ENCODE measurements at regions not wholly inside any gene's neighbourhood (a gene's known extent, or its start where the extent isn't known, plus 50 kb on each side); places are given as distances from the start of the nearest gene placed in this dataset.

DNA sequence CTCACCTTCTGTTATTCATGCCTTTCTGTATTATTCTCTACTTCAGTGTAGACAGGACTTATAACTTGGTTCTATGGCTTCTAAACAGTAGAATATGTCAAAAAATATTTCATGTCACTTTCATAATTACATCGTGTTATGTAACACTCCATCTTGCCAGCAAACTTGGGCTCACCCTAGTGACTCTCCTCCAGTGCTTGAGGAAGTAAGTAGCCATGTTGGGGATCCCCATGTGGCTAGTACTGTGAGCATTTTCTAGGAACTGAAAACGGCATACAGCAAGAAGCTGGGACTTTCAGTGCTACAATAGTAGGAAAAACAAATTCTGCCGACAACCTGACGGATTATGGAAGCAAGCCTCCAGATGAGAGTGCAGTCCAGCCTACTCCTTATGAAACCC, 495.6 kb downstream of the SLITRK6 start:
- no peaks in the 10 kb centered on the region for H3K27me3 ChIP-seq
- H3K36me3 ChIP-seq, result no peaks in the 10 kb centered on the region
- no peaks in the 10 kb centered on the region for H3K4me1 ChIP-seq
- ATAC-seq, result no peak
- TF ChIP-seq, protein P1, sequence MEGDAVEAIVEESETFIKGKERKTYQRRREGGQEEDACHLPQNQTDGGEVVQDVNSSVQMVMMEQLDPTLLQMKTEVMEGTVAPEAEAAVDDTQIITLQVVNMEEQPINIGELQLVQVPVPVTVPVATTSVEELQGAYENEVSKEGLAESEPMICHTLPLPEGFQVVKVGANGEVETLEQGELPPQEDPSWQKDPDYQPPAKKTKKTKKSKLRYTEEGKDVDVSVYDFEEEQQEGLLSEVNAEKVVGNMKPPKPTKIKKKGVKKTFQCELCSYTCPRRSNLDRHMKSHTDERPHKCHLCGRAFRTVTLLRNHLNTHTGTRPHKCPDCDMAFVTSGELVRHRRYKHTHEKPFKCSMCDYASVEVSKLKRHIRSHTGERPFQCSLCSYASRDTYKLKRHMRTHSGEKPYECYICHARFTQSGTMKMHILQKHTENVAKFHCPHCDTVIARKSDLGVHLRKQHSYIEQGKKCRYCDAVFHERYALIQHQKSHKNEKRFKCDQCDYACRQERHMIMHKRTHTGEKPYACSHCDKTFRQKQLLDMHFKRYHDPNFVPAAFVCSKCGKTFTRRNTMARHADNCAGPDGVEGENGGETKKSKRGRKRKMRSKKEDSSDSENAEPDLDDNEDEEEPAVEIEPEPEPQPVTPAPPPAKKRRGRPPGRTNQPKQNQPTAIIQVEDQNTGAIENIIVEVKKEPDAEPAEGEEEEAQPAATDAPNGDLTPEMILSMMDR (IDR thresholded peaks at IDR 0.05), result no peak
- no peak for TF ChIP-seq POLR2A (IDR thresholded peaks at IDR 0.05)
- TF ChIP-seq POLR2AphosphoS5 (IDR thresholded peaks at IDR 0.05), result no peak
- TF ChIP-seq EP300 (IDR thresholded peaks at IDR 0.05), result no peak
- WGBS, 2 donors (ENCODE audit: low coverage in 1 of 2), result 44 to 53% methylated on average over 3 to 4 of the region's 4 CpGs
- no peak overlapping the region for H3K27ac ChIP-seq
- H3K4me3 ChIP-seq, result no peak overlapping the region
- H3K9me3 ChIP-seq, result no peaks in the 10 kb centered on the region

DNA sequence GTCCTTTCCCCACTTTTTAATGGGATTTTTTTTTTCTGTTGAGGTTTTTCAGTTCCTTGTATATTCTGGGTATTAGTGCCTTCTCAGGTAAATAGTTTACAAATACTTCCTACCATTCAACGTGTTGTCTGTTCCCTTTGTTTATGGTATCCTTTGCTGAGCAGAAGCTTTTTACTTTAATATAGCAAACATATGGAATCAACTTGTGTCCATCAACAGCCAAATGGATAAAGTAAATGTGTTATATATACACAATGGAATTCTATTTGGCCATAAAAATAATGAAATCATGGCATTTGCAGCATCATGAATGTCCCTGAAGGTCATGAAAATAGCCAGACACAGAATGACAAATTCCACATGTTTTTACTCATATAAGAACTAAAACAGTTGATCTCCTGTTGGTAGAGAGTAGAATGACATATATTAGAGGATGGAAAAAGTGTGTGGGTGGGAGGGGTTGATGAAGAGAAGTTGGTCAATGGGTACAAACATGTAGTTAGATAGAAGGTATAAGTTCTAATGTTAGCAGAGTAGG, 500.8 kb downstream of the SLITRK6 start:
- no peak for ATAC-seq
- no peaks in the 10 kb centered on the region for H3K36me3 ChIP-seq
- TF ChIP-seq POLR2AphosphoS5 (IDR thresholded peaks at IDR 0.05), result no peak
- TF ChIP-seq, protein P1 (IDR thresholded peaks at IDR 0.05), result no peak
- TF ChIP-seq POLR2A (IDR thresholded peaks at IDR 0.05), result no peak
- no peak for TF ChIP-seq EP300 (IDR thresholded peaks at IDR 0.05)

DNA sequence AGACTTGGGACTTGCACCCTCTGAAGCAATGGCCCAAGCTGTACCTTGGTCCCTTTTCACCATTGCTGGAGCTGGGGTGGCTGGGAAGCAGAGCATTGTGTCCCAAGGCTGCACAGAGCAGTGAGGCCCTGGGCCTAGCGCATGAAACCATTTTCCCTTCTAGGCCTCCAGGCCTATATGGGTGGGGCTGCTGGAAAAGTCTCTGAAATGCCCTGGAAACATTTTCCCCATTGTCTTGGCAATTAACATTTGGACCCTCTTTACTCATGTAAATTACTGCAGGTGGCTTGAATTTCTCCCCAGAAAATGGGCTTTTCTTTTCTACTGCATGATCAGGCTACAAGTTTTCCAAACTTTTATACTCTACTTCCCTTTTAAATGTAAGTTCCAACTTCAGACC, 510.5 kb downstream of the SLITRK6 start:
- no peaks in the 10 kb centered on the region for H3K36me3 ChIP-seq
- no peak for ATAC-seq
- H3K4me3 ChIP-seq, result no peak overlapping the region
- no peaks in the 10 kb centered on the region for H3K27me3 ChIP-seq
- 40 to 100% methylated on average over 1 of the region's 1 CpG for WGBS, 2 donors (ENCODE audit: low coverage in 1 of 2)
- no peaks in the 10 kb centered on the region for H3K4me1 ChIP-seq
- no peak overlapping the region for H3K27ac ChIP-seq
- no peaks in the 10 kb centered on the region for H3K9me3 ChIP-seq
- TF ChIP-seq EP300 (IDR thresholded peaks at IDR 0.05), result no peak
- no peak for TF ChIP-seq POLR2AphosphoS5 (IDR thresholded peaks at IDR 0.05)
- TF ChIP-seq, protein P1 (IDR thresholded peaks at IDR 0.05), result no peak
- no peak for TF ChIP-seq POLR2A (IDR thresholded peaks at IDR 0.05)

More for the DNA sequence above, 500.8 kb downstream of the SLITRK6 start:
- H3K4me1 ChIP-seq, result no peaks in the 10 kb centered on the region
- no peak overlapping the region for H3K27ac ChIP-seq
- H3K9me3 ChIP-seq, result no peaks in the 10 kb centered on the region
- no peak overlapping the region for H3K4me3 ChIP-seq
- no peaks in the 10 kb centered on the region for H3K27me3 ChIP-seq
- WGBS, 2 donors (ENCODE audit: low coverage in 1 of 2), result 25 to 83% methylated on average over 1 of the region's 1 CpG

DNA sequence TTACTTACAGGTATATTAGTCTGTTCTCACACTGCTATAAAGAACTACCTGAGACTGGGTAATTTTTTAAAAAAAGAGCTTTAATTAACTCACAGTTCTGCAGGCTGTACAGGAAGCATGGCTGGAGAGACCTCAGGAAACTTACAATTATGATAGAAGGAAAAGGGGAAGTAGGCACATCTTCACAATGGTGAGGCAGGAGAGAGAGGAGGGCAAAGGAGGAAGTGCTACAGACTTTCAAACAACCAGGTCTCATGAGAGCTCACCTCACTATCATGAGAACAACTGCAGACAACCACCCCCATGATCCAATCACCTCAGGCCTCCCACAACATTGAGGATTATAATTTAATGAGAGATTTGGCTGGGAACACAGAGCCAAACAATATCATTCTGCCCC, 511.7 kb downstream of the SLITRK6 start:
- no peaks in the 10 kb centered on the region for H3K4me1 ChIP-seq
- H3K27ac ChIP-seq, result no peak overlapping the region
- no peak for TF ChIP-seq POLR2A (IDR thresholded peaks at IDR 0.05)
- TF ChIP-seq, protein P1 (IDR thresholded peaks at IDR 0.05), result no peak
- TF ChIP-seq POLR2AphosphoS5 (IDR thresholded peaks at IDR 0.05), result no peak
- TF ChIP-seq EP300 (IDR thresholded peaks at IDR 0.05), result no peak
- ATAC-seq, result no peak
- H3K36me3 ChIP-seq, result no peaks in the 10 kb centered on the region
- no peak overlapping the region for H3K4me3 ChIP-seq
- no peaks in the 10 kb centered on the region for H3K9me3 ChIP-seq
- H3K27me3 ChIP-seq, result no peaks in the 10 kb centered on the region

DNA sequence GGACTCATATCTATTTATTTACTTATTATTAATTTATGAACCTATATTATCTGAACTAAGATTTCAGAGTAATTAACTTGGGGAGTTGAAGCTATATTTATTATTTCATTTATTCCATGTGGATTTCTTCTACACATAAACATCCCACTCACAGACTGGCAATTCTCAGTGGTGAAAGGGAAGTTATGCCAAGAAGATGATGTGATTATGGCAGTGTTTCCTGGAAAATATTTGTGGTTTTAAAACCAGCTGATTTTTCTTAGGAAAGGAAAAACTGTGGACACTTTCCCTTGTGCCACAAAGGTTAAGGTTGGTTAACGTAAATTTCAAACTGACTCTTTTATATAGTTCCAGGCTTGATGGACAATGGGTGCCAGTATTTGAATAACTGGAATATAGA, 513.1 kb downstream of the SLITRK6 start:
- TF ChIP-seq POLR2AphosphoS5 (IDR thresholded peaks at IDR 0.05), result no peak
- no peak overlapping the region for H3K4me3 ChIP-seq
- ATAC-seq, result no peak
- no peaks in the 10 kb centered on the region for H3K27me3 ChIP-seq
- no peaks in the 10 kb centered on the region for H3K9me3 ChIP-seq
- H3K27ac ChIP-seq, result no peak overlapping the region
- H3K36me3 ChIP-seq, result no peaks in the 10 kb centered on the region
- 75 to 87% methylated on average over 1 of the region's 1 CpG for WGBS, 2 donors (ENCODE audit: low coverage in 1 of 2)
- no peaks in the 10 kb centered on the region for H3K4me1 ChIP-seq
